Gastrocnemius medialis (tissue), 4 donors: ENCODE measurements at regions not wholly inside any gene's neighbourhood (a gene's known extent, or its start where the extent isn't known, plus 50 kb on each side); places are given as distances from the start of the nearest gene placed in this dataset.

Experiments used
- ATAC-seq, 2 donors: fragments of 150-250 bp; one replicate each; pipeline ENCODE4 v1.9.1; 2016
- DNase-seq, 2 donors: peaks; one replicate each; pipeline ENCODE4 v3.0.0-alpha.2; 2019
- H3K27ac ChIP-seq, 4 donors: fragments of 200-600 bp; sonication (generic); 1 replicate in 1 of 4; 2 replicates in 3 of 4; pipeline ENCODE4 v1.5.1; 2016 to 2018; ENCODE audit warnings: mild to moderate bottlenecking in 2 of 4, moderate library complexity in 1 of 4
- H3K27me3 ChIP-seq, 3 donors: fragments of 200-600 bp; sonication (generic) in 2 of 3; 1 replicate in 1 of 3; 2 replicates in 2 of 3; pipeline versions ENCODE4 v1.5.1 to v1.6.0; 2016 to 2019; ENCODE audit warnings: mild to moderate bottlenecking in 1 of 3, moderate library complexity in 1 of 3
- H3K36me3 ChIP-seq, 2 donors: fragments of 200-600 bp; sonication (generic) in 1 of 2; one replicate each; pipeline ENCODE4 v1.5.1; 2017 to 2018
- H3K4me1 ChIP-seq, 2 donors: fragments of 200-600 bp; sonication (generic) in 1 of 2; one replicate each; pipeline ENCODE4 v1.5.1; 2016 to 2017; ENCODE audit warnings: mild to moderate bottlenecking in 2 of 2
- H3K4me3 ChIP-seq, 4 donors: fragments of 200-600 bp; sonication (generic) in 3 of 4; 1 replicate in 1 of 4; 2 replicates in 3 of 4; pipeline ENCODE4 v1.5.1; 2016 to 2019; ENCODE audit warnings: mild to moderate bottlenecking in 2 of 4
- H3K9me3 ChIP-seq, 3 donors: fragments of 200-600 bp; sonication (generic) in 2 of 3; 1 replicate in 1 of 3; 2 replicates in 2 of 3; pipeline ENCODE4 v1.5.1; 2016 to 2019
- CTCF ChIP-seq, 5 experiments: fragments of 450-650 bp in 3 of 5; fragments of 200-600 bp in 2 of 5; sonication (generic) in 2 of 5; IDR thresholded peaks in 4 of 5; conservative IDR thresholded peaks in 1 of 5; 1 replicate in 4 of 5; 2 replicates in 1 of 5; pipeline ENCODE4 v1.5.1; 2016 to 2019; ENCODE audit warnings: antibody characterized with exemption in 5 of 5, mild to moderate bottlenecking in 3 of 5, moderate library complexity in 3 of 5
- POLR2A ChIP-seq, 2 donors: fragments of 450-650 bp; IDR thresholded peaks; one replicate each; pipeline ENCODE4 v1.6.1; 2017; ENCODE audit warnings: antibody characterized with exemption in 2 of 2, mild to moderate bottlenecking in 2 of 2, moderate library complexity in 2 of 2
- in situ Hi-C, 4 donors: fragments of 200-750 bp; cut with MboI; loops; one replicate each; pipeline versions ENCODE4 v1.15.0 to v1.8.0; 2017; ENCODE audit warnings: low sequenced_read_pairs in 4 of 4
- intact Hi-C: fragments of 100-400 bp; cut with DNase I; formaldehyde crosslinking; loops from one replicate; pipeline ENCODE4 v1.15.1; 2023; ENCODE audit warnings: low total_unique reads

- Histone ChIP-seq H3K9me3 (peaks cover 0 to 4% (median 0%) of the 10 kb centered on the region in 3 donors), H3K4me3 (no peak overlapping the region), H3K36me3 (no peaks in the 10 kb centered on the region), H3K27me3 (no peaks in the 10 kb centered on the region), H3K4me1 (no peaks in the 10 kb centered on the region), H3K27ac (no peak overlapping the region)
- ATAC-seq (no peak), DNase-seq (no peak)
- TF ChIP-seq CTCF (IDR thresholded peaks at IDR 0.05 in 4 of 5, conservative IDR thresholded peaks at IDR 0.05 in 1 of 5) = no peak
- no peak for TF ChIP-seq POLR2A (IDR thresholded peaks at IDR 0.05)
- intact Hi-C loops (no loop called here), in situ Hi-C loops (no loop called here)
Measured at GRCh38 chr2:150192701-150193100, 294.8 kb downstream of the RND3 start.

- ATAC-seq (no peak), DNase-seq (no peak)
- Histone ChIP-seq H3K27me3 (no peaks in the 10 kb centered on the region), H3K27ac (no peak overlapping the region), H3K36me3 (no peaks in the 10 kb centered on the region), H3K9me3 (peaks cover 0 to 4% (median 0%) of the 10 kb centered on the region in 3 donors), H3K4me1 (no peaks in the 10 kb centered on the region), H3K4me3 (no peak overlapping the region)
- in situ Hi-C loops = no loop called here
- TF ChIP-seq POLR2A (IDR thresholded peaks at IDR 0.05) (no peak), CTCF (IDR thresholded peaks at IDR 0.05 in 4 of 5, conservative IDR thresholded peaks at IDR 0.05 in 1 of 5) (no peak)
- intact Hi-C loops = no loop called here
Measured at GRCh38 chr2:150191349-150191748, 296.1 kb downstream of the RND3 start.

GRCh38 chr2:150190546-150190945 is 296.9 kb downstream of the RND3 start:
- no peak overlapping the region for H3K4me3 ChIP-seq
- no peak for ATAC-seq
- H3K4me1 ChIP-seq = no peaks in the 10 kb centered on the region
- peaks cover 0 to 4% (median 0%) of the 10 kb centered on the region in 3 donors for H3K9me3 ChIP-seq
- no peaks in the 10 kb centered on the region for H3K36me3 ChIP-seq
- H3K27ac ChIP-seq = no peak overlapping the region
- intact Hi-C loops (no loop called here), in situ Hi-C loops (no loop called here)
- no peak for DNase-seq
- no peaks in the 10 kb centered on the region for H3K27me3 ChIP-seq
- no peak for TF ChIP-seq POLR2A (IDR thresholded peaks at IDR 0.05)
- no peak for TF ChIP-seq CTCF (IDR thresholded peaks at IDR 0.05 in 4 of 5, conservative IDR thresholded peaks at IDR 0.05 in 1 of 5)

- no peak overlapping the region for H3K27ac ChIP-seq
- DNase-seq = no peak
- ATAC-seq = no peak
- no peaks in the 10 kb centered on the region for H3K27me3 ChIP-seq
- TF ChIP-seq CTCF (IDR thresholded peaks at IDR 0.05 in 4 of 5, conservative IDR thresholded peaks at IDR 0.05 in 1 of 5) (no peak), POLR2A (IDR thresholded peaks at IDR 0.05) (no peak)
- intact Hi-C loops = no loop called here
- in situ Hi-C loops = no loop called here
- no peaks in the 10 kb centered on the region for H3K4me1 ChIP-seq
- H3K36me3 ChIP-seq = no peaks in the 10 kb centered on the region
- no peak overlapping the region for H3K4me3 ChIP-seq
- peaks cover 0 to 4% (median 0%) of the 10 kb centered on the region in 3 donors for H3K9me3 ChIP-seq
Measured at GRCh38 chr2:150188800-150189199, 298.7 kb downstream of the RND3 start.

- H3K4me3 ChIP-seq = no peak overlapping the region
- H3K9me3 ChIP-seq = peaks cover 0 to 4% (median 0%) of the 10 kb centered on the region in 3 donors
- H3K27ac ChIP-seq = no peak overlapping the region
- H3K27me3 ChIP-seq = no peaks in the 10 kb centered on the region
- in situ Hi-C loops (no loop called here), intact Hi-C loops (no loop called here)
- H3K36me3 ChIP-seq = no peaks in the 10 kb centered on the region
- H3K4me1 ChIP-seq = no peaks in the 10 kb centered on the region
- no peak for ATAC-seq
- DNase-seq = no peak
- TF ChIP-seq CTCF (IDR thresholded peaks at IDR 0.05 in 4 of 5, conservative IDR thresholded peaks at IDR 0.05 in 1 of 5) = no peak
- TF ChIP-seq POLR2A (IDR thresholded peaks at IDR 0.05) = no peak
Measured at GRCh38 chr2:150188177-150188576, 299.3 kb downstream of the RND3 start.
